D721Med (cell line): ENCODE measurements at regions not wholly inside any gene's neighbourhood (a gene's known extent, or its start where the extent isn't known, plus 50 kb on each side); places are given as distances from the start of the nearest gene placed in this dataset.

Experiments
- DNase-seq: peaks from one replicate; pipeline ENCODE4 v3.0.0; 2011; ENCODE audit warnings: low spot score; ENCODE audit not compliant: insufficient read length
- FAIRE-seq: peaks from 2 replicates; lab custom pipeline; 2011; peaks lifted over from hg19 to GRCh38; lab: Jason Lieb, UNC
- CTCF ChIP-seq: IDR thresholded peaks from 2 replicates; pipeline ENCODE4 v1.5.1; 2012; ENCODE audit warnings: mild to moderate bottlenecking, control low read depth; ENCODE audit not compliant: insufficient read depth; ENCODE audit errors: missing control alignments

GRCh38 chr3:84108442-84108971, 850.3 kb upstream of the CADM2 start:
- FAIRE-seq (no peak), DNase-seq (no peak)
- TF ChIP-seq CTCF = no peak

GRCh38 chr3:84109911-84110310, 848.9 kb upstream of the CADM2 start:
- DNase-seq = no peak
- no peak for FAIRE-seq
- TF ChIP-seq CTCF = no peak

- TF ChIP-seq CTCF = no peak
- DNase-seq (no peak), FAIRE-seq (no peak)
These were observed 848.0 kb upstream of the CADM2 start for GRCh38 chr3:84110787-84111186.

- TF ChIP-seq CTCF = no peak
- DNase-seq (no peak), FAIRE-seq (no peak)
These were observed 833.5 kb upstream of the CADM2 start for GRCh38 chr3:84125201-84125721.

- DNase-seq (no peak), FAIRE-seq (no peak)
- TF ChIP-seq CTCF = no peak
These were observed 833.0 kb upstream of the CADM2 start for GRCh38 chr3:84125760-84126159.

- FAIRE-seq = no peak
- DNase-seq = no peak
- TF ChIP-seq CTCF = no peak
These were observed 832.6 kb upstream of the CADM2 start for GRCh38 chr3:84126160-84126559.

- TF ChIP-seq CTCF = no peak
These were observed 830.8 kb upstream of the CADM2 start for GRCh38 chr3:84128024-84128423.

More at GRCh38 chr3:84128024-84128423, 830.8 kb upstream of the CADM2 start:
- no peak for DNase-seq
- FAIRE-seq = no peak
